Activated naive CD8-positive, alpha-beta T cell (primary cell): ENCODE measurements at regions not wholly inside any gene's neighbourhood (a gene's known extent, or its start where the extent isn't known, plus 50 kb on each side); places are given as distances from the start of the nearest gene placed in this dataset.
"Not testable (repeated sequence)": the region's sequence is repeated elsewhere in the genome, so short reads cannot be mapped to it uniquely, and the experiment has no call there.

Source experiments
- H3K27ac Mint-ChIP-seq: one replicate; pipeline ENCODE4 v1.8.0; 2021; ENCODE audit warnings: mixed read lengths
- H3K27me3 Mint-ChIP-seq: one replicate; pipeline ENCODE4 v1.8.0; 2021; ENCODE audit warnings: mixed read lengths
- H3K36me3 Mint-ChIP-seq: one replicate; pipeline ENCODE4 v1.8.0; 2021; ENCODE audit warnings: mixed read lengths
- H3K4me1 Mint-ChIP-seq: one replicate; pipeline ENCODE4 v1.8.0; 2021; ENCODE audit warnings: low read depth, mixed read lengths
- H3K4me3 Mint-ChIP-seq: one replicate; pipeline ENCODE4 v1.8.0; 2021; ENCODE audit warnings: mild to moderate bottlenecking, mixed read lengths
- H3K9me3 Mint-ChIP-seq: one replicate; pipeline ENCODE4 v1.8.0; 2021; ENCODE audit warnings: low read depth, mixed read lengths

DNA sequence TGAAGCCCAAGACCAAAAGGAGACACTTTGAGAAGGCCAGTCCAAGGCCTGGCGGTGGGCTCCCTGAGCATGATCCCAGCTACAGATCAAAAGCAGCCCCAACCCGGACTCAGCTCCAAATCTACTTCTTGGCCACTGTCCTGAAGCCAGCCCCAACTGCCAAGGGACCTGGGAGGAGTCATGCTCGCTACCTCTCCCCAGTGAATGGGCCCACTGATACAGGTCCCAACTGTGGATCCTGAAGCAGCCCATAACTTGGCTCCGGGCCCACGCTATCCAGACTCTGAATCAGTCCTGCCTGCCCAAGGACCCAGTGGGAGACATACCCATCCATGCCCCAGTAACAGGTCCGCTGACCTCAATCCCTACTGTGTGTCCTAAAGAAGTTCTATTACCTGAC lies 1545.3 kb upstream of the C9orf72 start:
- H3K27ac Mint-ChIP-seq: no peak overlapping the region
- H3K4me1 Mint-ChIP-seq: no peaks in the 10 kb centered on the region
- H3K9me3 Mint-ChIP-seq: peaks cover 7% of the 10 kb centered on the region
- H3K27me3 Mint-ChIP-seq: no peaks in the 10 kb centered on the region
- H3K36me3 Mint-ChIP-seq: no peaks in the 10 kb centered on the region
- H3K4me3 Mint-ChIP-seq: no peak overlapping the region

DNA sequence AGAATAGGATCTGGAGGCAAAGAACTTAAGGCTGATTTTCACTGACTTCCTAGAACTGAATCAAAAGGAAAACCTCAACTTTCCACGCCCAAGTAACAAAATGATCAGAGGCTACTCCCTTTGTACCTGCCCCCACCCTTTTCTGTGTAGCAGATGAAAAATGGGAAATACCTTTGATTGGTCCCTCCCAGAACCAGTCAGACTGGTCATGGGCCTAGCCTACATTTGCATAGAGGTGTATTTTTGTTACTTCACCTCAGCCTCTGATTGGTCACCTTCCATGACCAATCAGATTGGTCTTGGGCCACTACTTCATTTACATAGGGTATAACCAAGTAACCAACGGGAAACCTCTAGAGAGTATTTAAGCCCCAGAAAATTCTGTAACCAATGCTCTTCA lies 1553.5 kb upstream of the C9orf72 start:
- peaks cover 21% of the 10 kb centered on the region for H3K9me3 Mint-ChIP-seq
- H3K36me3 Mint-ChIP-seq: no peaks in the 10 kb centered on the region
- H3K27ac Mint-ChIP-seq: no peak overlapping the region
- no peak overlapping the region for H3K4me3 Mint-ChIP-seq
- H3K27me3 Mint-ChIP-seq: no peaks in the 10 kb centered on the region
- no peaks in the 10 kb centered on the region for H3K4me1 Mint-ChIP-seq

DNA sequence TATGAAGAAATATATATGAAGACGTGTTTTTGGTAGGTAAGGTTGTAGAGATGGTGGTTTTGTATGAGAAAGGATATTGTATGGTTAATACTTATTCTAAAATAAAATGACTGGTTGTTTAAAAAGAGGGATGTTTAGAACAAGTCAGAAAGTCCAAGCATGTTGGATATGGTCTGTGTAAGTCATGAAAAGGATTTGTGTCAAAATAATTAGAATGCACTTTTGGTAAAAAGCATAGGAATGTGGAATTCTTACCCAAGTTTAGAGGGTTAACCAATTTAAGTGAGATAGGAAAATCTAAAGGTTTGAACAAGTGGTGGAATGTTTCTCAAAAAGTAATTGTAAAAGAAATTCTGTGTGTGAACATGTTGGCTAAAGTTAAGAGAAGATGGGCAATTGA lies 1556.5 kb upstream of the C9orf72 start:
- H3K4me3 Mint-ChIP-seq: no peak overlapping the region
- H3K4me1 Mint-ChIP-seq: no peaks in the 10 kb centered on the region
- H3K27me3 Mint-ChIP-seq: no peaks in the 10 kb centered on the region
- no peaks in the 10 kb centered on the region for H3K36me3 Mint-ChIP-seq
- H3K9me3 Mint-ChIP-seq: peaks cover 23% of the 10 kb centered on the region
- no peak overlapping the region for H3K27ac Mint-ChIP-seq

DNA sequence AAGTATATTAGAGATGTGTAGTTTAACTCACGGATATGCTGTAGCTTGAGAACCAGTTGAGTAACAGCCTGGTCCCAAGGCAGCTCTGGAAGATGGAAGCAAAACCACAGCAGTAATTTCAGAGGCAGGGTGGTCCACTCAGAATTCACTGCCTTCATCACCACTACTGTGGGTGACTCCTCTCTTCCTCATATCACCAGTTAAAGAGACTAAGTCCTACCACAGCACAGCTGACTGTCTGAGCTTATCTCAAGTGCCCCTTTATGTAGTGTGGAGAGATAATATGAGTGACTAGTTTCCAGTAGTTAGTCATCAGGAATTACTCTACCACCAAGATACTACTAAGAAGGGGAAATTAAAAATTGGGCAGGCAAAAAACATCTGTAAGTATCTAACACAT lies 1571.2 kb upstream of the C9orf72 start:
- Mint-ChIP-seq H3K4me1 (no peaks in the 10 kb centered on the region), H3K4me3 (no peak overlapping the region), H3K36me3 (no peaks in the 10 kb centered on the region), H3K9me3 (peaks cover 15% of the 10 kb centered on the region), H3K27ac (no peak overlapping the region), H3K27me3 (no peaks in the 10 kb centered on the region)

DNA sequence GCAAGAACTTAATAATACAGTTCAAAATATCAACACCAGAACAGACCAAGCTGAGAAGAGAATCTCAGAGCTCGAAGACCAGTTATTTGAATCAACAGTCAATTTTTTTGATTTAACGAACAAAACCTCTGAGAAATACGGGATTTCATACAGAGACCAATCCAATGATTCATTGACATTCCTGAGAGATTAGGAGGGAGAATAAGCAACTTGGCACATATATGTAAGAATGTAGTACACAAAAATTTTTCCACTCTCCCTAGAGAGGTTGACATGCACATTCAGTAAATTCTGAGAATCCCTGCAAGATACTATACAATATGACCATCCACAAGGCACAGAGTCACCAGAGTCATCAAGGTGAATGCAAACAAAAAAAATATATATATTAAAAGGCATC lies 1577.3 kb upstream of the C9orf72 start:
- no peaks in the 10 kb centered on the region for H3K27me3 Mint-ChIP-seq
- H3K4me3 Mint-ChIP-seq: no peak overlapping the region
- H3K9me3 Mint-ChIP-seq: no peaks in the 10 kb centered on the region

DNA sequence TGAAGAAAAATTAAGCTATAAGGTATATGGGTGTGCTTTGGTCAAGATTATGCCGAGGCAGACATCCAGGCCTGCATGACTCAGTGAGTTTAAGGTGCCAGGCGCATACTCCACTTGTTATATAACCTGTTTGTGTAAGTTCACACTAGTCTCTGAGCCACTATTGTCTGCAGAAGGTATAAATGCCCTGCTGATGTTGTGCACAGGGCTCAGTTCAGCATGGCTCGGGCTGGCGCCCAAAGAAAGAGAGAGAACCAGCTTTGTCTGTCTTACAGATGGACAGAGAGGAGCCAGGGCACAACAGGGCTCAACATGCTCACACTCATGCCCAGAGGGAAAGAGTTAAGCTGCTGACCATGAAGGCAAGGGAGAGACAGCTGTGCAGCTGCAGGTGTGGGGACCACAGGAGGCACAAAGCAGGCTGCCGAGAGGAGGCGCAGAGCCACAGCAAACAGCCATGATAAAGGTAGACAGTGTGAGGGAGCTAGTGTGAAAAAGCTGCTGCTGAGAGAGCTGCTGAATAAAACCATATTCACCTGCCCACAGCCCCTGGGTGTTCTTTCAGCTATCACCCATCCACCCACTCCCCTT lies 1587.6 kb upstream of the C9orf72 start:
- Mint-ChIP-seq H3K4me3 (no peak overlapping the region), H3K4me1 (no peaks in the 10 kb centered on the region), H3K9me3 (no peaks in the 10 kb centered on the region), H3K27me3 (no peaks in the 10 kb centered on the region), H3K36me3 (no peaks in the 10 kb centered on the region), H3K27ac (no peak overlapping the region)

More for the DNA sequence above, 1577.3 kb upstream of the C9orf72 start:
- H3K4me1 Mint-ChIP-seq: no peaks in the 10 kb centered on the region
- H3K36me3 Mint-ChIP-seq: no peaks in the 10 kb centered on the region
- no peak overlapping the region for H3K27ac Mint-ChIP-seq

DNA sequence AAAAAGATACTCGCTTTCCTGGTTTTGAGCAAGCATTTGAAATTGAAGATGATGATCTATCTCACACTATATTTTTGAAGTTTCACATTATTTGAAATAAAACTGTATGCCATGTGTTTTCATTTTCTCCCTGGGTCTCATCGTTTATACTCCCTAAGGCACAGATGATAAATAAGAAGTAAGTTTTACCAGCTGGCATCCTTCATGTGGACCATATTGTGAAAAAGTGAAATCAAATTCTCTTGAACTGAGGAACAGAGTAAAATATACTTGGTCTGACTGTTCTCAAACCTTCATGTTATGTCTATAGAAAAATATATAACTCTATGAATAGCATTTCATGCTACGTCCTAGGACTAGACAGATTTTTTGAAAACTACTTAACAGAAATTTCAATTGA lies 1600.9 kb upstream of the C9orf72 start:
- no peaks in the 10 kb centered on the region for H3K36me3 Mint-ChIP-seq

DNA sequence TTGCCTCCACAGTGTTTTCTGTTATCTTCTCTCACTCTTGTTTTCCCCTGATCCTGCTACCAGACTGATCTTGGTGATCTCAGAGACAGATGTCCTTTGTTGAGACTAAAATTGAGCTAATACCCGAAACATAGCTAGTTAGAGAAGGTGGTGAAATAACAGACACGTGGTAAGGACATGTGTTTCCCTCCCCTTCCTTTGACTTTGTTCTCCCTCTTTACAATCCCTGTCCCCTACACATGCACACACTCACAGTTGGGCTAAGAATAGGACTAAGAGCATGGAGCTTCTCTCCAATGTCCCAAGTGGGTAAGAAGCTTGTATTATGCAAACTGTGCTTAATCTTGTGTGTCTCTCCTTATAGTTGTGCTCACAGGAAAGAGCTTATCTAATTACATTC lies 1603.0 kb upstream of the C9orf72 start:
- H3K4me3 Mint-ChIP-seq: no peak overlapping the region
- H3K27ac Mint-ChIP-seq: no peak overlapping the region
- H3K27me3 Mint-ChIP-seq: no peaks in the 10 kb centered on the region

More for the DNA sequence above, 1600.9 kb upstream of the C9orf72 start:
- no peaks in the 10 kb centered on the region for H3K27me3 Mint-ChIP-seq
- H3K27ac Mint-ChIP-seq: no peak overlapping the region
- H3K4me1 Mint-ChIP-seq: no peaks in the 10 kb centered on the region
- no peak overlapping the region for H3K4me3 Mint-ChIP-seq
- H3K9me3 Mint-ChIP-seq: no peaks in the 10 kb centered on the region

DNA sequence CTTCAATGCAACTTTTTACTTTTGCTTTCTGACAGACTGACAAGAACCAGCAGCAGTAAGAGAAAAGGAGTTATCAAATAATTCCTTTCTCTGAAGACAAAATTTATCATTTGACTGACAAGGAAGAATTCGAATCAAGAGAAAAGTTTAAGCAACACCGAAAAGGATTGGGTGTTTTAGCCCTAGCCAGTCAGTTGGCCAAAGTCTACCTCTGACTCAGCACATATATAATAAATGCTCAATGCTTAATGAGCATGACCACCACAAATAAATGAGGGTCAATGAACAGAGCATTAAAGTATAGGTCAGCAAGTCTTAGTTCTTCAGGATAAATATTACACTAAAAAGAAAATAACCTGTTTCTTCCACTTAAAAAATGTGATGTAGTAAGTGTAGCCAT lies 1603.5 kb upstream of the C9orf72 start:
- H3K4me1 Mint-ChIP-seq: no peaks in the 10 kb centered on the region
- H3K27ac Mint-ChIP-seq: no peak overlapping the region
- H3K9me3 Mint-ChIP-seq: peaks cover 5% of the 10 kb centered on the region
- no peak overlapping the region for H3K4me3 Mint-ChIP-seq
- H3K27me3 Mint-ChIP-seq: no peaks in the 10 kb centered on the region
- no peaks in the 10 kb centered on the region for H3K36me3 Mint-ChIP-seq

More for the DNA sequence above, 1603.0 kb upstream of the C9orf72 start:
- H3K4me1 Mint-ChIP-seq: no peaks in the 10 kb centered on the region
- H3K9me3 Mint-ChIP-seq: peaks cover 5% of the 10 kb centered on the region
- no peaks in the 10 kb centered on the region for H3K36me3 Mint-ChIP-seq

DNA sequence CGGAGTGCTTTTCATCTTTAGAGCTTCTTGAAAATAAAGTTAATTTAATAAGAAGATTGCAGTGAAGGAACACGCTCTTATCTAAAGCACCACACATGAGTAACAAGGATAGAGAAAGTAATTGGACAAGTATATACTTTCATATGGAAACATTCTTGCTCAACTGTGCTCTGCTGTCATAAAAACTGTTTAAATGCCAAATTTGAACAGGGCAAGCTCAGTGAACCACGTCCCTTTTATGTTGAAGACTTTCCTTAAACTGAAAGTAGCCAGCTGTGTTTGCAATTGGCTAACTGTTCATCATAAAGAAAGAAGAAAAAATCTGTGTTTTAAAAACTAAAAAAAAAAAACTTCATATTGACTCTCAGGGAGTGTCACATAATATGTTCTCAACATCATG lies 1610.7 kb upstream of the C9orf72 start:
- no peaks in the 10 kb centered on the region for H3K4me1 Mint-ChIP-seq
- H3K27ac Mint-ChIP-seq: no peak overlapping the region
- H3K4me3 Mint-ChIP-seq: no peak overlapping the region
- H3K9me3 Mint-ChIP-seq: peaks cover 5% of the 10 kb centered on the region
- no peaks in the 10 kb centered on the region for H3K27me3 Mint-ChIP-seq
- no peaks in the 10 kb centered on the region for H3K36me3 Mint-ChIP-seq

DNA sequence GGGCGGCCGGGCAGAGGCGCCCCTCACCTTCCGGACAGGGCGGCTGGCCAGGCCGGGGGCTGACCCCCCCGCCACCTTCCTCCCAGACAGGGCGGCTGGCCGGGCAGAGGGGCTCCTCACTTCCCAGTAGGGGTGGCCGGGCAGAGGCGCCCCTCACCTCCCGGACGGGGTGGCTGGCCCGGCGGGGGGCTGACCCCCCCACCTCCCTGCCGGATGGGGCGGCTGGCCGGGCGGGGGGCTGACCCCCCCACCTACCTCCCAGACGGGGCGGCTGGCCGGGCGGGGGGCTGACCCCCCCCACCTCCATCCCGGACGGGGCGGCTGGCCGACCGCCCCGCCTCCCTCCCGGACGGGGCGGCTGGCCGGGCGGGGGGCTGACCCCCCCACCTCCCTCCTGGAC lies 1615.5 kb upstream of the C9orf72 start:
- H3K4me3 Mint-ChIP-seq, H3K9me3 Mint-ChIP-seq, H3K4me1 Mint-ChIP-seq, H3K36me3 Mint-ChIP-seq, H3K27ac Mint-ChIP-seq, H3K27me3 Mint-ChIP-seq: not testable (repeated sequence)

DNA sequence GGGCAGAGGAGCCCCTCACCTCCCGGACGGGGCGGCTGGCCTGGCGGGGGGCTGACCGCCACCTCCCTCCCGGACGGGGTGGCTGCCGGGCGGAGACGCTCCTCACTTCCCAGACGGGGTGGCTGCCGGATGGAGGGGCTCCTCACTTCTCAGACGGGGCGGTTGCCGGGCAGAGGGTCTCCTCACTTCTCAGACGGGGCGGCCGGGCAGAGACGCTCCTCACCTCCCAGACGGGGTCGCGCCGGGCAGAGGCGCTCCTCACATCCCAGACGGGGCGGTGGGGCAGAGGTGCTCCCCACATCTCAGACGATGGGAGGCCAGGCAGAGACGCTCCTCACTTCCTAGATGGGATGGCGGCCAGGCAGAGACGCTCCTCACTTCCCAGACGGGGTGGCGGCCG lies 1615.9 kb upstream of the C9orf72 start:
- H3K27me3 Mint-ChIP-seq, H3K36me3 Mint-ChIP-seq, H3K4me3 Mint-ChIP-seq, H3K9me3 Mint-ChIP-seq, H3K4me1 Mint-ChIP-seq, H3K27ac Mint-ChIP-seq: not testable (repeated sequence)

DNA sequence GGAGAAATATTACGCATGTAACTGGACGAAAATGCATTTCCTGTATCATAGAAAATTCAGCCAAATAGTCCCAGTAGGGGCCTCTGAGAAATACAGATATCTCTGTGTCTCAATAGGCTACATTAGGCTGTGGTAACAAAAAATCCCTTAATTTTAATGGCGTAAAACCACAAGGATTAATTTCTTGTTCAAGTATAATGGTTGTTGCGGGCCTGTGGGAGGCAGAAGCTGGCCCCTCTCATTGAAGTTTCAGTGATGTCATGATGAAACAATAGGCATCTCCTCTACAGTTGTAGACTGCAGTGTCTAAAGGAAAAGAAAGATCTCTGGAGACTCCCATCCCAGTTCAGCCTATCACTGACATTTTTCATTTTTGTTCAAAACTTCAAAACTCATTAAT lies 1625.6 kb upstream of the C9orf72 start:
- H3K36me3 Mint-ChIP-seq: no peaks in the 10 kb centered on the region
- H3K4me3 Mint-ChIP-seq: no peak overlapping the region
- H3K27ac Mint-ChIP-seq: no peak overlapping the region
- H3K27me3 Mint-ChIP-seq: peaks cover 2% of the 10 kb centered on the region
- no peaks in the 10 kb centered on the region for H3K9me3 Mint-ChIP-seq
- no peaks in the 10 kb centered on the region for H3K4me1 Mint-ChIP-seq

DNA sequence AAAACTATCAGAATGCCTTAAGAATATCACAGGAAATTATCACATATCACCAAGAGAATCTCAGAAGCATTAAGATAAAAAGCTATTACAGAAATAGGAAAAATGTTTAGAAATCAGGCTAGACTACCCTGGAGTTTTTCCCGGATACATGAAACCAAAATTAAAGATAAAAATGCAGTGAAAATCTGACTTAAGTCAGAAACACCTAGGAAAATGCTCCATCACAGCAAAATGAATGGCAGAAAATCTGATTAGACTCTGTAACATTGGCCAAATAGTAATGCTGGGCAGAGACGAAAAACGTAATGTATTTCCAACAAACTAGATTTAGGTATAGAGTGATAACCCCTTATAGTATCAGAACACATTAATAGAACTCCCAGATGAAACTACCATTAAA lies 1626.7 kb upstream of the C9orf72 start:
- Mint-ChIP-seq H3K27me3 (peaks cover 2% of the 10 kb centered on the region), H3K4me1 (no peaks in the 10 kb centered on the region), H3K27ac (no peak overlapping the region)

DNA sequence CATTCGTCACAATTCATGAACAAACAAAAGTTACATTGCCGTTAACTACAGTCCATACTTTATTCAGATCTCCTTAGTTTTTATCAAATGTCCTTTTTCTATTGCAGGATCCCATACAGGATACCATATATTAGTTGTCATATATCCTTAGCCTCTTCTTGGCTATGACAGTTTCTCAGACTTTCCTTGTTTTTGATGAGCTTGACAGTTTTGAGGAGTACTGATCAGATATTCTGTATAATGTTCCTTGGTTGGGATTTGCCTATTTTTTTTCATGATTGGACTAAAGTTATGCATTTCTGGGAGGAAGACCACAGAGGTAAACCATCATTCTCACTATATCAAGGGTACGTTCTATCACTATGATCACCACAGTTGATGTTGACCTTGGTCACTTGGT lies 1627.4 kb upstream of the C9orf72 start:
- Mint-ChIP-seq H3K27me3 (peaks cover 2% of the 10 kb centered on the region), H3K27ac (no peak overlapping the region), H3K4me3 (no peak overlapping the region), H3K9me3 (no peaks in the 10 kb centered on the region), H3K4me1 (no peaks in the 10 kb centered on the region), H3K36me3 (no peaks in the 10 kb centered on the region)

More for the DNA sequence above, 1626.7 kb upstream of the C9orf72 start:
- Mint-ChIP-seq H3K9me3 (no peaks in the 10 kb centered on the region), H3K36me3 (no peaks in the 10 kb centered on the region), H3K4me3 (no peak overlapping the region)

DNA sequence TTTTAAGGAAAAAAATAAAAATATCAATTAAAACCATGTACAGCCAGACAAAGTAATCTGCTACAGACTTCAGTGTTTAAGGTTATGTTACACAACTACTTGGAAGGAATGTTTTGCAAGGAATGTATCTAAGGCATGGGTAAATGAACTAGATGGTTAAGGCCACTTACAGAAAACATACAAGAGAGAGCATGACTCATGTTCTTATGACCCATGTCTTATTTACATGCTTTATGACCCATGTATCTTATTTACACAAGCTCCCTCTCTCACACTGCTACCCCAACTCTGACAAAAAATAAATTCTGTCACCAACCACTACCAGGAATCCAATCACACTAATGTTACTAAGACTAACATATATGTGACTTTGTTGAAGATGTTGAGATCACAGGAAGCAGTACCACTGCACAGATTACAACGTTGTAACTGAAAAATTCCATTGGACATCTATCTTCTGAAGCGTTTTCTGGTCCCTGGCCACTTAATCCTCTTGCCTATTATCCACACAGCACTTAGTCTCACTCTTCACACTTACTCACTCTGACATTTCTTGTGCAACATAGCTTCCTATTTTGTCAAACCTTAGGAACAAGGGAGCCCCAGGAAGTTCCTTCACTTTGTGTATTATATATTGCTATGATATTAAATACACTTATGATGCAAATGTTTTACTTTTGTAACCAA lies 1630.1 kb upstream of the C9orf72 start:
- H3K4me1 Mint-ChIP-seq: no peaks in the 10 kb centered on the region
- no peaks in the 10 kb centered on the region for H3K9me3 Mint-ChIP-seq
- H3K4me3 Mint-ChIP-seq: no peak overlapping the region
- H3K27ac Mint-ChIP-seq: no peak overlapping the region
- peaks cover 2% of the 10 kb centered on the region for H3K27me3 Mint-ChIP-seq
- H3K36me3 Mint-ChIP-seq: no peaks in the 10 kb centered on the region
